GM19023 (cell line): ENCODE measurements at regions not wholly inside any gene's neighbourhood (a gene's known extent, or its start where the extent isn't known, plus 50 kb on each side); places are given as distances from the start of the nearest gene placed in this dataset.

Experiments used
- ATAC-seq: cut with Tn5 transposase; IDR thresholded peaks from one replicate; pipeline ENCODE4 v1.9.1; 2021; ENCODE audit warnings: mild to moderate bottlenecking, moderate library complexity; ENCODE audit not compliant: unreplicated experiment

DNA sequence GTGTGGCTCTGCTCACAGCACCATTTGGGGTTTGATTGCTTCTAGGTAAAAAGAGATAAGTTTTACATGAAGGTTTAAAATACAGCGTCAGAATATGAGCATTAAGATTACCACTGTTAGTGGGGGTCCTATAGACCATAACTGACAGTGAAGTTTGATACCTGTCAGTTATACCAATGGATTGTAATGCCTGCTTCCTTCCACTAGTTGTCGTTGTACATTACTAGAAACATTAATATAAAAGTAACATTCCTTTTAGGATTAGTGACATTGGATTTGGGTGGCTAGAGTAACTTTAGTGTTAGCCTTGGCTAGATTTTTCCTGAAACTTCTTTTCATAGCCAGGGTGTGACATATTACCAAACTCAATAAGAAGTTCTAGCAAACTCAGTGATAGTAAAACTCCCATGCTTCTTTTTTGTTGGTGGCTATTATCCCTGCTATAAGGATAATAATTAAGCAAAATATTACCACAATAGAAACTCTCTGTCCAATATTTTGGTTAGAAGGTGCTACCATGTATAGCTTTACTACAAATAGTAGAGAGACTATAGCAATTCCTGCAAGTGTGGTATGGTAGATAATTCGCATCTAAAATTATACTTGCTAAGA lies 57.1 kb downstream of the FAM181B start:
- no peak for ATAC-seq

GRCh38 chr11:82675838-82676237 lies 57.8 kb downstream of the FAM181B start:
- no peak for ATAC-seq

- ATAC-seq: no peak
Measured at GRCh38 chr11:82673631-82674030, 60.0 kb downstream of the FAM181B start.

DNA sequence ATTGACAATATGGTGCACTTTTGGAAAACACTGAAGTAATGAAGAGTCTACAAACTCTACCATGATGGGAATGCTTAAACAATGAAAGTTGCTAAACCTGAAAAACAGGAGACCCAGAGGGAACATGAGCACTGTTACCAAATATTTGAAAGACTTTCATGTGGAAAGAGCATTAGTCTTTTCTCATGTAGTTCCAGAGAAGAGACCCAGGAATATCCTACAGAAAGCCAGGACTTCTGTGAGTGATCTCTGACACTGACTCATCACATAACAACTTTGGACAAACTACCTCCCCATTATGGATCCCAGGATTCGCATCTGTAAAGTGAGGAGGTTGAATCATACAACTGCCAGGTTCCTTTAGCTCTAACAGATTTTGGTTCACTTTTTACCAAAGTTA lies 62.2 kb downstream of the FAM181B start:
- no peak for ATAC-seq

GRCh38 chr11:82663535-82663934 lies 70.1 kb downstream of the FAM181B start:
- ATAC-seq: no peak

GRCh38 chr11:82653752-82654151 lies 79.9 kb downstream of the FAM181B start:
- no peak for ATAC-seq

- ATAC-seq: no peak
Measured at GRCh38 chr11:82639251-82639650, 94.4 kb downstream of the FAM181B start.

- no peak for ATAC-seq
Measured at GRCh38 chr11:82636615-82637014, 97.0 kb downstream of the FAM181B start.

GRCh38 chr11:82634091-82634490 lies 99.6 kb downstream of the FAM181B start:
- no peak for ATAC-seq

DNA sequence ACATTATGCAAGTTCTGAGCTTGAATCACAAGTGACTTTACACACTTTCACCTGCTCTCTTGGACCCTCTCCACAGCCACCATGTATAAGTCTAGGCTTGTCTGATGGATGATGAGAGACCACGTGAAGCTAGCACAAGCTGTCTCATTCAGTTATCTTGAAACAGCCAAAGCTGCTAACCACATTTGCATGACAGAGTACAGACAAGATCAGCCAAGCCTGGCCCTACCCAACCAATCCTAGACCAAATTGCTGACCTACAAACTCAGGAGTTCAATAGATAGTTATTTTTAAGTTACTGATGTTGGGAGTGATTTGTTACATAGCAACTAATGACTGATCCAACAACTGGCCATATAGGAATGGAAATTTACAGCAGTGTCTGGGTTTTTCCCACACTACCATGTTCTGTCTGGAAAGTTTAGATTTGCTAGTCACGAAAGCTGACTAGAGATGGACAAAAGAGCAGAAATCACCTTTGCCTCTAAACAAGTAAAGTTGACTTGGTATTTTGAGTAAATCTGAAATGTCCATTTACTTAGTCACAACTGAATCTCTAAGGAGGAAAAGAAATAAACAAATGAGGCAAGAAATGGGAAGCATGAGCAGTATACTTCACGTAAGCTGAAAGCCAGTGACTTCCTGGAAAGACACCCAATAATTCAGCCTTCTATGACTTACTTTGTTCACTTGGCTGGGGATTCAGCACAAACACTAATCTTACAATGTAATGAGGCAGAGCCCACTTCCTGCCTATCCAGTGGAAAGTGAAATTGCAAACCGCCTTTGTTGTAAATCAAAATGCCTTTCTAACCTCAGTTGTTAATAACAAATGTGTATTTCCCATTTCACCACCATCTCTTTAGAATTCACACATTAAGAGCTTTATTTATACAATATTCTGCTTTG lies 101.7 kb downstream of the FAM181B start:
- ATAC-seq: peak; percentile 76

DNA sequence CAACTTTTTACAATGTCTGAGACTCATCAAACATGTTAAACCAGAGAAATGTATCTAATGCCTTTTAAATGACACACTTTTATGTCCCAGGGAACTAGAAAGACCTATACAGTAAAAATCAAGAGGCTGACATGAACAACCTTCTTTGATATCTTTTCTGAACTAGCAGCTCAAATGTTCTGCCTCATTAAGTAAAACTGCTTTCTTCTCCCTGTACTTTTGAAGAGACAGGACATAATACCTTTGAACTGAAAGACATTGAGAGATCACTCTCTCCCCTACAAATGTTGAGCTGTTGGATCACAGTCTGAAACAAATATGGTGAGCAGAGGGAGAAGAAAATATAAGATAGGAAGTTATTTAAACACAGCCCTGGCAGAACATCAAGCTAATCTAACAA lies 123.0 kb downstream of the FAM181B start:
- ATAC-seq: no peak

- no peak for ATAC-seq
Measured at GRCh38 chr11:82606738-82607137, 126.9 kb downstream of the FAM181B start.

DNA sequence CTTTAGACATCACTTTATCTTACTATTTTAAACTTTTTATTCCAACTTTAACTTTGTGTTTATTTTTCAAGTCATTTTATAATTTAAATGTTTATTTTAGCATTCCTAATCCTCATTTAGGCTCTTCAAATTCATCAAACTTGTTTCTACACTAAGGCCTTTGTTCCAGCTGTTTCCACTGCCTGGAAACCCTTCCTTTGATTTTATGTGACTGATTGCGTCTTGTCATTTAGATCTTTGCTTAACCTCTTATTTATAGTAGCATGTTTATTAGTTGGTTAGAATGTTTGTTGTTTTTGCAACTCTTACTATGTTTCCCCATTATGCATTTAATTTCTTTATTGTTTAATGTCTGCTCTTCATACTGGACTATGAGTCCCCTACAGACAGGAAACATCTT lies 132.0 kb downstream of the FAM181B start:
- no peak for ATAC-seq

- no peak for ATAC-seq
Measured at GRCh38 chr11:82599836-82600235, 133.8 kb downstream of the FAM181B start.

- ATAC-seq: no peak
Measured at GRCh38 chr11:82586581-82586980, 147.1 kb downstream of the FAM181B start.

DNA sequence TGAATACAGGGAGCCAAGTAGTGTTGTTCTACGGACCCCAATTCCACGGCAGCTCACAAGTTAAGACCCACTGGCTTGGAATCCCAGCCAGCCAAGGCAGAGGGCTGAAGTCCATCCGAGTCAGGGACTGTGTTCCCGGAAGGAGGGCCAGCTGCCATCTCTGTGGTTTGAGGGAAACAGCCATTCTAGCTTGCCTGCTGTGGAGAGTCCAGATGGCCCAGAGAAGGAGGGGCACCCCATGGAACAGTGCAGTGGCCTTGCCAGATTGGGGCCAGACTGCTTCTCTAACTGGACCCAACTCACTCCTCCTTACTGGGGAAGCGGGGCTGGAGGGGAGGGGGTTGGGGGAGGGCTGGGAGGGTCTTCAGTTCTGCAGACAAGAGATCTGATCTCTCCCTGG lies 156.4 kb downstream of the FAM181B start:
- no peak for ATAC-seq

- no peak for ATAC-seq
Measured at GRCh38 chr11:82560836-82561235, 172.8 kb downstream of the FAM181B start.

- no peak for ATAC-seq
Measured at GRCh38 chr11:82559609-82560008, 174.1 kb downstream of the FAM181B start.

DNA sequence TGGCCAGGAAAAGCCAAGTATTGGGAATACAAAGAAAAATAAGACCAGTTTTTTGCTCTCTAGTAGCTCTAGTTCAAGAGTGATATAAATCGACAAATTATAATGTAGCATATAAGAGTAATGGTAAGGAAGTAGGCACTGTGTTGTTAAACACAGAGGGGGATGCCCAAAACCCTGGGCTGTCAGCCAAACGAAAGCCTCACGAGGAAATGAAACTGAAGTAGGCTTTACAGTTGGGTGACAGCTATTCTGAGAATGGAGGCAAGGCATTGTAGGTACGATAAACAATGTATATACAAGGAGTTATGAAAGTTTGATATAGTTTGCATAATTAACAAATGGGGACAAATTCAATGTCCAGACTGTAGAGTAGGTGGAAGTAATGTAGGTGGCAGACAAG lies 176.4 kb downstream of the FAM181B start:
- ATAC-seq: peak; percentile 96

GRCh38 chr11:82556210-82556609 lies 177.5 kb downstream of the FAM181B start:
- ATAC-seq: no peak

DNA sequence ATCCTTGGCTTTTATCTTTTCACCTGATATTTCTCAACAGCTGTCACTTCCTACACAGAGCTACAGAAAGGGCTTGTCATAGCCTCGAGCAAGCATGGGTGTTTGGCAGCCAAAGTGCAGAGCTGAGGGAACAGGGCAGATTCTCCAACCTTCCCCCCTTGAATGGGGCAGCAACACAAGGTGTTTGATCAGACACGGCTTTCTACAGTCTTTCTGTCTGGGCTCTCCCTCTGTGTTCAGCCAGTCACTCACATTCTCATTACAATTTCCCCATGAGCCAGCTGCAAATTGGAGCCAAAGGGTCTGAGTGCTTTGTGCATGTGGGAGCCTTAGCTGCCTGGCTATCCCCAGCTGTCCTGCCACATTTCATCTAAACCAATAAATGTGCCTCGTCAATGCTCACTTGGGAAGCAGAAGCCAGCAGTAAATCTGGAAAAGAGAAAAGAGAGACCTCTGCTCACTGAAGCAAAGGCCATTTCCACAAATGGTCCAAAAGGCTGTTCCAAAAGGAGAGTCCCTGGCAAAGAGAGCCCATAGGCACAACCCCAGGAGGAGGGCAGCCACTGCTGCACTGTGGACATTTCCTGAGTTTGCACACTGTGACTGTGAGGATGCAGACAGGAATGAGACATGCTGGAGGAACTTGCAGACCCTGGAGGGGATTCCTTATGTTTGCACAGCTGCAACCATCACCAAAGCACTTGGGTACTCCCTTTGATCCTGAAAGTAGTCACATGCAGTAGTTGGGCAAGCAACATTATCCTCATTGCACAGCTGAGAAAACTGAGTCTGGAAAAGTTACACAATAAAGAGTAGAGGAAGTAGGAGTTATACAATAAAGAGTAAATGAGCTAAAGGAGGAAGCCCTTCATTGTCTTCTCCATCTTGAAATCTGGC lies 186.8 kb downstream of the FAM181B start:
- no peak for ATAC-seq
